ENCODE measurements at regions not wholly inside any gene's neighbourhood (a gene's known extent, or its start where the extent isn't known, plus 50 kb on each side); places are given as distances from the start of the nearest gene placed in this dataset.

- Histone ChIP-seq H3K4me1 (peaks cover 0 to 33% (median 14%) of the 10 kb centered on the region in 4 donors), H3K27ac (peak overlapping the region in 1 of 4 donors; percentile 55), H3K36me3 (no peaks in the 10 kb centered on the region), H3K4me3 (no peak overlapping the region), H3K9me3 (no peaks in the 10 kb centered on the region), H3K27me3 (no peaks in the 10 kb centered on the region)
- no peak for TF ChIP-seq EP300 (IDR thresholded peaks at IDR 0.05)
- TF ChIP-seq POLR2AphosphoS5 (IDR thresholded peaks at IDR 0.05), result no peak
- TF ChIP-seq CTCF (IDR thresholded peaks at IDR 0.05), result no peak
- TF ChIP-seq POLR2A (IDR thresholded peaks at IDR 0.05), result no peak
- no peak for DNase-seq
- WGBS, 2 donors, result 75 to 87% methylated on average over 2 of the region's 2 CpGs
- intact Hi-C loops (cut with DNase I), result no loop called here
Measured at GRCh38 chr2:7674606-7675005, 757.4 kb downstream of the RNF144A start.

- no peak for DNase-seq
- intact Hi-C loops (cut with DNase I), result no loop called here
- H3K27ac ChIP-seq, result no peak overlapping the region
- H3K9me3 ChIP-seq, result no peaks in the 10 kb centered on the region
- H3K4me1 ChIP-seq, result peaks cover 0 to 24% (median 14%) of the 10 kb centered on the region in 4 donors
- TF ChIP-seq CTCF (IDR thresholded peaks at IDR 0.05) (no peak), EP300 (IDR thresholded peaks at IDR 0.05) (no peak), POLR2AphosphoS5 (IDR thresholded peaks at IDR 0.05) (no peak), POLR2A (IDR thresholded peaks at IDR 0.05) (no peak)
- H3K36me3 ChIP-seq, result no peaks in the 10 kb centered on the region
- no peak overlapping the region for H3K4me3 ChIP-seq
- 89 to 92% methylated on average over 3 of the region's 3 CpGs for WGBS, 2 donors
- H3K27me3 ChIP-seq, result no peaks in the 10 kb centered on the region
Measured at GRCh38 chr2:7676714-7677113, 759.5 kb downstream of the RNF144A start.

GRCh38 chr2:7681881-7682461 is 764.8 kb downstream of the RNF144A start:
- no peak overlapping the region for H3K27ac ChIP-seq
- DNase-seq, result no peak
- WGBS, 2 donors, result 57 to 90% methylated on average over 3 of the region's 3 CpGs
- no peaks in the 10 kb centered on the region for H3K9me3 ChIP-seq
- H3K4me3 ChIP-seq, result no peak overlapping the region
- H3K36me3 ChIP-seq, result no peaks in the 10 kb centered on the region
- H3K27me3 ChIP-seq, result no peaks in the 10 kb centered on the region
- no peaks in the 10 kb centered on the region for H3K4me1 ChIP-seq
- no peak for TF ChIP-seq CTCF (IDR thresholded peaks at IDR 0.05)
- TF ChIP-seq EP300 (IDR thresholded peaks at IDR 0.05), result no peak
- no peak for TF ChIP-seq POLR2AphosphoS5 (IDR thresholded peaks at IDR 0.05)
- no peak for TF ChIP-seq POLR2A (IDR thresholded peaks at IDR 0.05)
- intact Hi-C loops (cut with DNase I), result no loop called here

GRCh38 chr2:7683196-7683595 is 766.0 kb downstream of the RNF144A start:
- H3K9me3 ChIP-seq, result no peaks in the 10 kb centered on the region
- intact Hi-C loops (cut with DNase I), result no loop called here
- H3K27ac ChIP-seq, result no peak overlapping the region
- no peaks in the 10 kb centered on the region for H3K27me3 ChIP-seq
- no peaks in the 10 kb centered on the region for H3K36me3 ChIP-seq
- TF ChIP-seq POLR2AphosphoS5 (IDR thresholded peaks at IDR 0.05) (no peak), CTCF (IDR thresholded peaks at IDR 0.05) (no peak), POLR2A (IDR thresholded peaks at IDR 0.05) (no peak), EP300 (IDR thresholded peaks at IDR 0.05) (no peak)
- no peak for DNase-seq
- H3K4me3 ChIP-seq, result no peak overlapping the region
- no peaks in the 10 kb centered on the region for H3K4me1 ChIP-seq
- WGBS, 2 donors, result 41 to 74% methylated on average over 8 of the region's 8 CpGs

- TF ChIP-seq POLR2A (IDR thresholded peaks at IDR 0.05) (no peak), CTCF (IDR thresholded peaks at IDR 0.05) (no peak), POLR2AphosphoS5 (IDR thresholded peaks at IDR 0.05) (no peak), EP300 (IDR thresholded peaks at IDR 0.05) (no peak)
- Histone ChIP-seq H3K4me3 (no peak overlapping the region), H3K36me3 (no peaks in the 10 kb centered on the region), H3K9me3 (no peaks in the 10 kb centered on the region), H3K27ac (no peak overlapping the region), H3K4me1 (no peaks in the 10 kb centered on the region), H3K27me3 (no peaks in the 10 kb centered on the region)
- no peak for DNase-seq
- WGBS, 2 donors, result 79 to 86% methylated on average over 6 of the region's 6 CpGs
- intact Hi-C loops (cut with DNase I), result no loop called here
Measured at GRCh38 chr2:7683708-7684107, 766.5 kb downstream of the RNF144A start.
